ENCODE measurements at regions not wholly inside any gene's neighbourhood (a gene's known extent, or its start where the extent isn't known, plus 50 kb on each side); places are given as distances from the start of the nearest gene placed in this dataset.
"Not testable (repeated sequence)": the region's sequence is repeated elsewhere in the genome, so short reads cannot be mapped to it uniquely, and the experiment has no call there.

DNA sequence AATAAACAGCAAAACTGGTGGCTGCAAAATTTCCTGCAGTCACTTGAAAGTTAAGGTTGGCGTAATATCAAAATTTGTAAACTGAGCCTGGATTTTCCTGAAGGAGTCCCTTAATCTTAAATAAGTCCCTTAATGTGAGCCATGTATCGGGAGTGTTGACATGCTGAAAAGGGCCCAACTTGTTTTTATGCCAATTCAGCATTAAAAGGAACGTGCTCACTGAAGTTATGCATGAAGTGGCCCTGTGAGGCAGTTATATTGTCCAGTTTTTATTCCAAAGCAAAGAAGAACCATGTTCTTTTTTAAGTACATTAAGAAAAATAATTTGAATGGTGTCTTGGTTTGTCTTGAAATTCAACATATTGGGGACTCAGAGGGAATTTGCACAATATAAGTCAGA, 1766.9 kb downstream of the SLITRK1 start:
- no peak for DNase-seq

DNA sequence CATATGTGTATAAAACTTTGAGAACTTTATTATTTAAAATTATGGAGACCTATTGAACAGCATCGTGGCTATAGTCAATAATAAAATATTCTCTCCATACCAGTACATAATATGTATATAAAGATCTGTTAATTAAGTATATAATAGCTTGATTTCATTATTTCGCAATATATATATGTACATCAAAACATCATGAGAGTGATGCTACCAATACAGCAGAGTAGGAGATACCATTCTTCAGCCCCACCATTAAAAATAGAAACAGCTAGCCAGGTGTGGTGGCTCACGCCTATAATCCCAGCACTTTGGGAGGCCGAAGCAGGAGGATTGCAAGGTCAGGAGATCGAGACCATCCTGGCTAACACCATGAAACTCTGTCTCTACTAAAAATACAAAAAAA, 1755.3 kb upstream of the SPRY2 start:
- DNase-seq: no peak

DNA sequence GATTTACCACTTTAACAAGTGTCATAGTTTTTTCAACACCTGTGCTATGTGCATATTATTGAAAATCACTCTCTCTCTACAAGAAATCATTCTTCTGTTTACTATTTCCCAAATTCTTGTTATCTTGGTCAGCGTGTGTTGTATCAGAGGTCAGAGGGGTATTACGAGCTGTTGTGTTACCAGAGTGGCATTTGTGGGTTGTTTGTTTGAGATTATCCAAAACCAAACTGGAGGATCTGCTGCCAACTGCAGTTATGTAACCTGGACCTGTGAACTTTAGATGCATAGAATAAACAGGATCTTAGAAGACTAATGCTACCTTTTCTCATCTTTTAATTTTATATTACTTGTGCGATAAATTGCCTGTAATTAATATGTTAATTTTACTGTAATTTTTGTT, 1751.4 kb upstream of the SPRY2 start:
- DNase-seq: no peak

DNA sequence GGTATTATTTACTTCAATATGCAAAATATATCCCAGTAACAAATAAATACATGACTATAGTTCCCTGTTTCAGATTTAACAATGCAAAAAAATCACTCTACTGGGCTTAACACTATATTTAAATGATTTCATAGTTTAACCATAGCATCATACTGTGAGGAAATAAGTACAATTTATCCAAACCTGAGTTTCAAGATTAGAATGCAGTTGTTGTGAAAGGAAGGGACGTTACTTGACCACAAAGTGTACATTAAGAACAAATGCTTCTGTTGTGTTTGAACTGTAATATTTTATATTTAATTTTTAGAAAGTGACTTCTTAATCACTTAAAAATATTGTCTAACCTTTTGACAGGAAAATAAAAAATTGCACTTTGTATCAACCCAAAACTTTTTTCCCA, 1747.9 kb upstream of the SPRY2 start:
- no peak for DNase-seq

DNA sequence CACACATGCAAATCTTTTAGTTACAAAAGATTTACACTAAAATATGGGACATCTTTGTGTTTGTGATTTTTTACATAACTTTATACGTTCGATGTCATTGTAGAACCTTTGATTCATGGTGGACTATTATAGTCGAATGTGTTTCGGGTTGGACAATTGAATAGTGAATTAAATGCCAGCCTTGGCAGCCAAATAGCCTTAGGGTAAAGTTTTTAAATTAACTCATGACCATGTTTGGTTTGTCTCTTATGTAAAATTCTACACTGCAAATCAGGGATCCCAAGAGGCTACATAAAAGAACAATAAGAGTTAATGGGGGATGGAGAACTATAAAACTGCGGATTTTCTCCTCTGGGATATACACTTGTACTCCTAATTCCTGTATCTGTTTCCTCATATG, 1735.6 kb upstream of the SPRY2 start:
- DNase-seq: no peak

DNA sequence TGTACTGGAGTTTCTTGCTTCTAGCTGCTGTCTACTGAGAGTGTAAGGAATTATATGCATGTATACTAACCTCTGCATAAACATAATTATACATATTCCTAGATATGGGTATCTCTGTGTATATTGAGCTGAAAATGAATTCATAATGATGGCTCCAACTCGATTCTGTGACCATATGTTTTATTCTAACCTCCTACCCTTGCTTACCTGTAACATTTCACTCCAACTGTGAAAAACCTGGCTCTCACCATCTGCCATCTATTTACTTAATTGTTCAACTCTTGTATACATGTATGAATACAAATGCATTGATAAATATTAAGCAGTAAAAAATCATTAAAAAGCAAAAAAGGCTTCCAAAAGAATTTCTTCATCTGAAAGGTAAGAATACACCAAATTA, 1729.5 kb upstream of the SPRY2 start:
- no peak for DNase-seq

DNA sequence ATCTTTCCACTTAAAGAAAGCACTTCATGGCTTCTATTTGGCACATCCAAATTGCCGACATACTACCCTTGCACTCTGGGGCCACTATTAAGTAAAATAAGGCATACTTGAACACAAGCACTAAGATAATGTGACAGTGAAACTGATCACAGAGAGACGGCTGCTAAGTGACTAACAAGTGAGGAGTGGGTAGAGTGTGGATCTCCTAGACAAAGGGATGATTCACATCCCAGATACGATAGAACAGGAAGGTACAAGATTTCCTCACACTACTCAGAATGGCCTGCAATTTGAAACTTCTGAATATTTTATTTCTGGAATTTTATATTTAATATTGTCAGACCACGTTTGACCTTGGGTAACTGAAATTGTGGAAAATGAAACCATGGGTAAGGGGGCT, 1721.8 kb upstream of the SPRY2 start:
- no peak for DNase-seq

DNA sequence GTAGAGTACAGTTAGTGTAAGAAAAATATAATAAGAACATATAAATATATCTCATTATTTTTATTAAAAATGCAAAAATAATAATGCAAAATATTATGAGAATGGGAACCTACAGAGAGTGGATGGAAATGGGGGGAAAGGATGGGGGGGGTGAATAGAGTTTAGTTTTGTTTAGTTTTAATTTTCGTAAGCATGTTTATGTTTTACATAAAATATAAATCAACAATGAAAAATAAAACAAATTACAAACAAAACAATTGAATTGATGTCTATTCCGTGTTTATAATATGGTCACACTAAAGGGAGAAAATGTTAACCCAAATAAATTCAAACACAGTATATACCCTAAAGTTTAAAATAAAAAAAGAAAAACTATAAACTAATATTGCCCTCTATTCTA, 1717.4 kb upstream of the SPRY2 start:
- no peak for DNase-seq

DNA sequence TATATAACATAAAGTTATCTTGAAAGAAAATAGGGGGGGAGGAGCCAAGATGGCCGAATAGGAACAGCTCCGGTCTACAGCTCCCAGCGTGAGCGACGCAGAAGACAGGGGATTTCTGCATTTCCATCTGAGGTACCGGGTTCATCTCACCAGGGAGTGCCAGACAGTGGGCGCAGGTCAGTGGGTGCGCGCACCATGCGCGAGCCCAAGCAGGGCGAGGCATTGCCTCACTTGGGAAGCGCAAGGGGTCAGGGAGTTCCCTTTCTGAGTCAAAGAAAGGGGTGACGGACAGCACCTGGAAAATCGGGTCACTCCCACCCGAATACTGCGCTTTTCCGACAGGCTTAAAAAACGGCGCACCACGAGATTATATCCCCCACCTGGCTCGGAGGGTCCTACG, 1704.4 kb upstream of the SPRY2 start:
- not testable (repeated sequence) for DNase-seq

DNA sequence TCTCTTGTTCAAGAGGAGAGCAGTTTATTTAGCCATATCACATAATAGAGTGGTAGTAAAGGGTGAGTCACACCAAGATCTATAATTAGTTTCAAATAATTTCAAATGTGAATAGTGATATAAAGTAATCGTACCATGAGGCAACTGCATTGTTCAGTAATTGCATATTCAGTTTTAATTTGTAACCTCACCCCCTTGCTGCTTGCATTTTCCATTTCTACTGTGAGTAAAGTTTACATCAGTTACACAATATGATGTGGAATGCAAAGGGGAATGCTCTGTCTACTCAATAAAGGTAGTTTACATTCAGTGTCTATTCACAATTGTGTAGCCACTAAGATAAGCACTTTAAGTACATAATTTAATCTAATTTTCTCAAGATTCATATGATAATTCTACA, 1695.7 kb upstream of the SPRY2 start:
- no peak for DNase-seq

DNA sequence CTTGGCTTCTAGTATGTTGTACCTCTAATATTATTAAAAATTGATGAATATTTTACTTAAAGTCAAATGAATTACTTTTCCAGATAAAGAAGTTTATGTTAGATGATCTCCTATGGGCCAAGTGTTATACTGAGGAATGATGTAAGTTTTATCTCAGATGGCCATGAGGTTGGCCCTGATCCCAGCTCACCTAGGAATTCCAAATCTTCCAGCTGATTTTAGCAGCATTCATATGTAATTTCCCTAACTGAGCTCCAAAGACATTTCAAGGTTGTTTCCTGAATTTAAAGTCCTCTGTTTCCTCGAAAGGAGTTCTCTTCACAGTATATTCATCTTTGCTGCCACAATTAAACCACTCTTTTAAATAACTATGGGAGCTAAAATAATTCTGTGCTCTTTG, 1670.4 kb upstream of the SPRY2 start:
- no peak for DNase-seq

DNA sequence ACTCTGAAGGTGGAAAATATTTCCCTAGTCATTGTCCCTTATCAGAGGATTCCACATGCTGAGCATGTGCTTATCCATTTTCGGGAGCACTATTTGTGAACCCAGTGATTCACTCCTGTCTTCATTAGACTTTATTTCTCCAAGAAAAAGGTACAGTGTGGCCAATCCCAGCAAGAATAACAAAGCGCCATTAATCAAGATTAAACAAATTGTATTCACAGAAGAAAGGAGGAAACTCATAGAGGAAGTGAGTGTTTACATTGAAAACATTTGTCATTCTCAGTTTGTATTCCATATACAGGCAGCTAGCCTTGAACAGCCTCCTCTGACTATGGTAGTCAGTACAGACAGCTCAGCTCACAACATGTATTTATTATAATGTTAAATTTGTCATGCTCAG, 1669.9 kb upstream of the SPRY2 start:
- DNase-seq: no peak

DNA sequence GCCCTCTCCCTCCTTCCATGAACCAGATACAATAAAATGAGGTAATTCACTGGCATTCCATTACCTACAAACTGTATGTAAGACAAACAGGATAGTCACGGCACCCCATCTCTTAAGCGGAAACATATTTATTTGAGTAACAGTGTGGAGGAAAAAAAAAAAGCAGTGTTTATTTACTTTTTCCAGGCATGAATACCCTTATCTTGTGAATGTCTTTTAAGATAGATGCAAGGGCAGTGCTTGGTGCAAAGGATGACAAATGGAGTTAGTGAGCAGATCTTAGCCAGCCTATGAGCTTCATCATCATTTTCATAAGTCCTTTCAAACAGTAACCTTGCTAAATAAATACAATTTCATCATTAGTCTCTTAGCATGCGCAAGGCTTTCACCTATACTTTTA, 1661.8 kb upstream of the SPRY2 start:
- DNase-seq: no peak

DNA sequence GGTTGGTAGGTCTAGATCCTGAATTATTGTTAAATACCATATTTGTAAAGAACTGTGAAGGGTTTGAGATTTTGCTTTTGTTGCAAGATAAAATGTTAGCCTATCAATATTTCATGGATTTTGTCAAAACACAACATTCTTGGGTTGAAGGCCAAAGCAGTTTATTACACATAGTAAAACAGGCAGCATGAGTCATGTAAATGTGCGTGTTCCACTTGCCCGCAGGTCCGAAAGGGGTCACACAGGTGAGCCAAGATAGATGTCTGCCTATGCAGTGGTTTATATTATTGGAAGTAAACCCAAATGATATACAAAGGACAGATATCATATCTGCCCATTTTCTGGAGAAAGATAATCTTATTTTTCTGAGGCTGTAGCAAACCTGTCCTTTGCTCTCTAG, 1654.4 kb upstream of the SPRY2 start:
- no peak for DNase-seq

DNA sequence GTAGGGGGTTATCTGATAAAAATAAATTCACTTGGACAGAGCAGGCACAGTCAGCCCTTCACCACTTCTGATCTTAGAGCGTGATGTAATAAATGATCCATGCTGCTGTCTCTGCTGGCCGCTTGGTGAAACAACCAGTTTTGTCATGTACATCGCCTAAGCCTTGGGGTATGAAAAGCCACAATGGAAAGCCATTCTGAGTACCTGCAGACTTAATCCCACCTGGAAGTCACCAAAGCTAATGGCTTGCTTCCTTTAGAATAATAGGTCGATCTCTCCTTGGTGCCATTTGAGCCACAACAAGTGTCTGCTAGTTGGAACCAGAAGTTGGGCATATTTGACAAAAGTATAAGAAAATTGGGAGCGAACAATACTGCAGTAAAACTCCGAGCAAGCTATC, 1649.7 kb upstream of the SPRY2 start:
- no peak for DNase-seq

DNA sequence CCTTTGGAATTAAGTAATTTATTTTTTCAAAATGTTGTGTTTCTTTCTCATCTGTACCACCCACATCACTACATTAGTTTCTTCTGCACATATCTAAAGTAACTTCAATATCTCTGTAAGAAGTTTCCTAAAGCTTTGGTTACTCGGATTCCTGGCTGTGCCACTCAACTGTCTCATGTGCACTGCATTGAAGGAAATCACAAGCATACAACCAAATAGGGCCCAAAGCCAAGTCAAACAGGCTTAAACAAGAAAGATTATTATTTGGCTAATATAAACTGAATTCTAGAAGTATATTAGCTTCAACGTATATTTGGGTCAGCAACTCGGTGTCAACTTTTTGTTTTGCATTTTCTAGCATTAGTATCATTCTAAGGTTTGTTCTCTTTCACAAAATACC, 1647.6 kb upstream of the SPRY2 start:
- DNase-seq: no peak

DNA sequence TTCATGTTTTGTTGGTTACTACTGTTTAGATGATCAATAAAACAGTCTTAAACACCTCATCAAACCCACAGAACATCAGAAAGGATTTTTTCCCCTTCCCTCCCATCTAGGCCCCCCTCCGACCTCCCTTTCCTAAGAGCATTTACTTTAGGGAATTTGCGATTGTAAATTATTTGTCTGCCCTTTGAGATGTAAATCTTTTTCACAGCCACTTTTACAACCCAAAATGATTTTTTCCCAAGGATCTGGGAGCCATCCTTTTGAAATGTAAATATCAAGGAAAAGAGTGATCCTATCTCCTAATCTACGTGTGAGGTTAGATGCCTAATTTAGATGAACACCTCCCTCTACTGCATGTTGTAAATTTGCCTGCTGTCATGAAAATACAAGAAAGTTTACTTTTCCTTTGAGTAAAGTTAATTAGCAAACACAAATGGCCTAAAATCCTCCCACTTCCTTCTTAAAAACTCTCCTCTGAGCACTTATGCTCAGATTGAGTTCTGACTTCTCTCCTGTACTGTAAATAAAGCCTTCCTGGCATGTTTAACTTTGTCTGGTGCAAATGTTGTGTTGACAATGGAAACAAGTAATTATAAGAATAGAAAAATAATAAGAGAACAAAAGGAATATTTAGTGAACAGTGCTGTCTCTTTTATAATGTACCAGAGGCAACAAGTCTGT, 1646.9 kb upstream of the SPRY2 start:
- no peak for DNase-seq

DNA sequence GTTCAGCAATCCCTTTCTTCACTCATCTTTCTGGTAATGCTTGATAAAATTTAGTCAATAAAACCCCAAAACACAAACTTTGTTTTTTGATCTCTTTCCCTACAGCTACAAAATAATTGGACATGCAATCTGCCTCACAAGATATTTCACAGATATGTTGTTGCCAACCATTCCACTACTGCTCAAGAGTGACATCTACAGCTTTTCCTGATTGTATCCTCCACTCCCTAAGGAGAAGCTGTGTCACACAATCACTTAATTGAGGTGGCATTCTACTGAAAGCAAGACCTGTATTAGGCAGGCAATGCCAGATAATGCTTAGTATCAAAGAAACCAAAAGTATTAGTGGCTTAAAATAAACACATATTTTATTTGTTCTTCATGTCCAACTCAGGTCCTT, 1646.2 kb upstream of the SPRY2 start:
- DNase-seq: no peak

DNA sequence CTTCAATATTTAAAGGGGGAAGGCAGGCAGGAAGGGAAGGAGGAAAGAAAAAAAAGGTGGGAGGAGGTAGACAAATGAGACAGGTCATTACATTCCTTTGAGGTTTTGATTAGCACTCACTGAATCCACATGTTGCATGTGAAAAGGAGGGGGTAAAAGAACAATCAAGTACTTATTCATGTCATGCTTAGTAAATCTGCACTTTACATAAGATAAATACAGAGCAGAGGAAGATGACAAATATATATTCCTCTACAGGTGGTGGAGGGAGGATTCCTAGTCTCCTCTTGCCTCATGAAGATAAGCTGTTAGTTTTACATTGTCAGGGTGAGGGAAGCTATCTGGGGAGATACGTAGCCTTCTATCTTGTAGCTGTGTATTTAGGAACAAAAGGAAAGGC, 1645.4 kb upstream of the SPRY2 start:
- DNase-seq: no peak

DNA sequence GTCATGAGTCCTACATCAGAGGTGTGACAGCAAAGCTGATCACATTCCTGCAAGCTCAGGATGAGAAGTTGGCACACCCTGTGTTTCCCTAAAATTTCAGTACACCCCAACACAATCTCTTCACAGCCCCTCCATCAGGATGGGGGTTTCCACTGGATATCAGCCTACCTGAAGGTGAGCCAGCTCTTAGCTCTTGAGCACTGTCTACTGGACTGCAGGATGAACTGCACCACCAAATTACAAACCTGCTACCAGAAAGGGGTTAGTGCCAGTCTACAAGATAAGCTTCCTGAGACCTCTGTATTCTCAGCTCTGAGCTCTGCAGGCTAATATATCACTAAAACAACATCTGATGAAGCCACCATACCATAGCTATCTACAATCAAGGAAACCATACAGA, 1616.2 kb upstream of the SPRY2 start:
- no peak for DNase-seq

DNA sequence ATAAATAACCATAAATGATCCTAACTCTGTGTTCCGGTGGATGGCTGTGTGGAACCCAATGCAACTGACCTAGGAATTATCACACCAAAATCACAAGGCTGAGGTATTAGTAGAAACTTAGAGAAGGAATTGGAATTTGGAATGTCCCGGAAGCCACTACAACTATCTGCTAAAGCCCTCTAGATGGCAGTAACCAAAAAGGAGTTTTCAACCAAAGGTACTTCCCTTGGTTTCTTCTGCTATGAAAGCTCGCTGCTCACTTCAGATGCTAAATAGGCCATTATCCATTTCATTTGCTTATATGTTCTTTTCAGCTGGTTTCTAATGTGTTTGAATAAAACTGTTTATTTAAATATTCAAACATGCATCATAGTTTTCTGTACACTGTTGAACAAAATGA, 1589.1 kb upstream of the SPRY2 start:
- DNase-seq: no peak

DNA sequence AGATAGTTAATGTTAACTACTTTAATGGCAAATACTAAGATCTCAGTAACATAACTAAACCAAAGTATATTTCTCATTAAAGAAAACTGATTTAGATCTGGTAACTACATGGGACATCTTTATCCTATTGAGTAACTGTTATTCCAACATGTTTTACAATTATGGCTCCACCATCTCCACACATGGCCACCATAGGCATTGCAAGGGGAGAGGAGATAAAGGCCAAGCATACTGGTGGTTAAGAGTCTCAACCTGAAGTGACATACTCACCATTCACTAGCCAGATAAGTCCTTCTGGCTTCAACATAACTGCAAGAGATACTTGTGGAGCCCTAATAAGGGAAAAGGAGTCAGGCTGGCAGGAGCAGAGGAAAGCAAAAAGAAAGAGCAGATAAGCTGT, 1586.4 kb upstream of the SPRY2 start:
- DNase-seq: no peak

DNA sequence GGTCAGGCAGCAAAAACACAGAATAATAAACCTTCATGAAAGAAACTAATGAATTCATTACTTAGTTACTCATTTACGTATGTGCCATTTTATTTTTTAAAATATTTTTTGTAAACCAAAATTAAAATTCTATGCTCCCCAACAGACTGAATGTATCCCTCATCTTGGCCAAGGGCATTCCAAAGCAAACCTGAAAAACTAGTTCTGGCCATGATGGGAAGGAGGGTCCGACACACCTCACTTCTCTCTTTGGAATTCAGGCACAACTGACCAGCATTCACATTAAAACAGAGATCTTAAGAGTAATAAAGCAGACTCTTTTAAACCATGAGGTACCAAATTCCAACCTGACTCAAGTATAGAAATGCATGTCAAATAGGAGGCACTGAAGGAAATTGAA, 1576.9 kb upstream of the SPRY2 start:
- no peak for DNase-seq

DNA sequence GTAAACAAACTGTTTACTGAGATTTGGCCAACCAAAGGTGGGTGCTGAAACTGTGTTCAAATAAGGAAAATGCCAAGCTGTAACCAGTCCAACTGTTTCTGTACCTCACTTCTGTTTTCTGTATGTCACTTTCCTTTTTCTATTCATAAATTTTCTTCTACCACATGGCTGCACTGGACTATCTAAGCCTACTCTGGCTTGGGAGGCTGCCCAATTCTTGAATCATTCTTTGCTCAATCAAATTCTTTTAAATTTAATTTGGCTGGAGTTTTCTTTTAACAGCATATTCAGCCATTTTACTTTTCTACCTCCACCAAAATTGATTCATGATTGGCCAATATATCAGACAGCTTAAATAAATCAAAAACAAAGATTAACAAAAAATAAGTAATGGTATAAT, 1575.5 kb upstream of the SPRY2 start:
- no peak for DNase-seq

DNA sequence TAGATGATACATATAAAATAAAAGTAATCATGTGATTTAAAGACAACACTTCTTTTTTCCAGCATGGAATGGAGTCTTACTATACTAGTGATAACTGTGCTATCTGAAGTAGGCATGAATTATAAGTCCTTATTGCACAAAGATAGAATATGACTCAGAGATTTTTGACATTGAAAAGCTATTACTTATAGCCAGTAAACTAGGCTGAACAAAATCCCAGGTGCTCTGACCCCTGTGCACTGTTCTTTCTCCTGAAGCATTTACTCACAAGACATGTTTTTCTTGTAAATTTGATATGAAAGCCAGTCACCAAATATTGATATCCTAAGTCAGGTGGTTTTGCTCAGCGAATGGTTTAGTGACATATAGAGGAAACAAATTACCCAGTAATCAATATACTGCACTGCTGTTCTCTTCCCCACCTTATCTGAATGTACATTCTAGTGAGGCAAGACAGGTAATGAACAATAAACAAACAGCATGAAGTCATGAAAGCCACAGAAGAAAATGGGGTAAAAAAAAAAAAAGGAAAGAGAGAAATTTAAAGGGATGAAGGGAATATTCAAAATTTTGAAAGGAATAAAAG, 1567.0 kb upstream of the SPRY2 start:
- no peak for DNase-seq

DNA sequence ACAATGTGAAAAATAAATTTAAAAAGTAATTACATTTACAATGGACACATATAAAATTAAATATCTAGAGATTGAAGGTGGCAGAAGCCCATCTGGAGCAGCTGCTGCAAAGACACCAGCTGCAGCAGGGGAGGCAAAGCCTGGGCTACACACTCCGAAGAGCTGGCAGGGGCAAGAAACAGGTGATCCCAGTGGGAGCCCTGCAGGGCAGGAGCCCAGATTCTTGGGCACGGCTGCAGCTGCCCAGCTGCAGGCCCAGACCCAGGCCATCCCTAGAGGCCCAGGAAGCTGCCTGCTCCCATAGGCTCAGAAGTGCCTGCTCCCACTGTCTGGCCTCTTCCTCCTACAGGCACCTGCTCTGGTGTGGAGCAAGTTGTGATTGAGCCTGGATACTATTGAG, 1547.9 kb upstream of the SPRY2 start:
- DNase-seq: no peak
